COLO668 (cell line): ENCODE measurements at regions not wholly inside any gene's neighbourhood (a gene's known extent, or its start where the extent isn't known, plus 50 kb on each side); places are given as distances from the start of the nearest gene placed in this dataset.
A peak's percentile ranks its signal among the peaks of the same experiment; 100 is the strongest.

Experiments
- DNase-seq: peaks from one replicate; lab custom pipeline; 2025; ENCODE audit not compliant: unreplicated experiment; lab: John Stamatoyannopoulos, UW

DNA sequence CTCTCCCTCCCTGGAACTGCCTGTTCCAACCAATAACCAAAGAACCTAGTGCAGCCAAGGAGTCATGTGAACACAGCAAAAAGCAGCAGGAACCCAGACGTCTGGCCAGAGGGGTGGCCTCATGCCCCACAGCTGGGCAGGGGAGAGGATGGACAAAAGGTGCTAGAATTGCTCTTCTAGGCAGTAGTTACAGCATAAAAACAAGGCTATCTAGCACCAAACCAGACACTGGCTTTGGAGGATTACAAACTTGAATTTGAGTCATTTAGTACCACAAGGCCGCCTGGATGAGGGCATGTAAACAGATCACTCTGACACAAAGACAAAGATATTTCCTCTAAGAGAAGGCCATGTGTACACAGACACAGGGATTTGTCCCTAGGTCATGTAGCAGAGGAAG, 423.3 kb upstream of the MAF start:
- peak; percentile 11 for DNase-seq

GRCh38 chr16:80019395-80019794, 418.9 kb upstream of the MAF start:
- no peak for DNase-seq

GRCh38 chr16:80018466-80018865, 417.9 kb upstream of the MAF start:
- no peak for DNase-seq

DNA sequence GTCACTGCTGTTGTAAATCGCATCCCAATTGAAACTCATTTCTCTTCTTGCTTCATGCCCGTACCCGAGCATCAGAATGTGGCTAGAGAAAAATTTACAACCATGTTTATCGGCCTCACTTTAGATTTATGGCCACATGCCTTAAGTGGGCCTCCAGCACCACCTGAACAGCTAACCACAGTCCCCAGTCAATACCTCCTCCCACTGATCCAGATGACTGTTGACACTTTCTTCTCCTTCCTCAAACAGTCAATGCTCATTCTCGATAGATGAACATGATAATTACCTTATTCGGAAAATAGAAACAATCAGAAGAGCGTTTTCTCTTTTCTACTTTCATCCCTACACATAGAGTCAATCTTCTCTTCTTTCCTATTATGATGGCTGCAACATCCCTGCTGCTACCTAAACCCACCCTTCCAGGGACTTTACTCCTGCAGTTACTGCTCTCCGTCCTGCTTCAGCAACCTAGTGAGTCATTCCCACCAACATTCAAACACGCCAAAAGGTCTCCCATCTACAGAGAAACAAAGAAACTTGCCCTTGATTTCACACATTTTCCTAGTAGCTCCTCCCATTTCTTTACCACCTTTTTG, 416.3 kb upstream of the MAF start:
- DNase-seq, result no peak

- DNase-seq, result no peak
Measured at GRCh38 chr16:80015566-80015965, 415.0 kb upstream of the MAF start.

DNA sequence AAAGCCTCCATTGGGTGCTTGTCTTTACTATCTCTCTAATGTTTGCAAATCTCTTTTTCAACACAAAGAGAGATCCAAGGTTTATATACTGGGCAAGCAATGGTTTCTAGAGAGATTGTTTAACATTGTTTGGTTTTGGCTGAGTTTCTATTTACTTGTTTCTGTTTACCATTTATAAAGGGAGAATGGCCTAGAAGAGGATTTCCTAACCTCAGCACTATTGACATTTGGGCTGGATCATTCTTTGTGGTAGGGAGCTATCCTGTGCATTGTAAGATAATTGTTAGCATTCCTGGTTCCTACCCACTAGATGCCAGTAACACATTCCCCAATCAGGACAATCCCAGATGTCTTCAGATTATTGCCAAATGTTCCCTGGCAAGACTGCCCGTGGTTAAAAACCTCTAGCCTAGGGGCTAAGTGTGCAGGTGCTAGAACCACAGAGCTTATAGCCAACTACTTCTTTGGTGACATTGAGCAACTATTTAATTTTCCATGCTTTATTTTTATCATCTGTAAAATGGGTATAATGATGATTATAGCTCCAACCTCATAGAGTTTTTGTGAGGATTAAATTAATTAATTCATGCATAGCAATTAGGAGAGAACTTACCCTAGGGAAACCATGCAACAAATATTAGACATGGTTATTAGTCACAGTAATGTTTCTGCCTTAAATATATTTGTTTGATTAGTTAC, 413.9 kb upstream of the MAF start:
- peak; percentile 15 for DNase-seq

DNA sequence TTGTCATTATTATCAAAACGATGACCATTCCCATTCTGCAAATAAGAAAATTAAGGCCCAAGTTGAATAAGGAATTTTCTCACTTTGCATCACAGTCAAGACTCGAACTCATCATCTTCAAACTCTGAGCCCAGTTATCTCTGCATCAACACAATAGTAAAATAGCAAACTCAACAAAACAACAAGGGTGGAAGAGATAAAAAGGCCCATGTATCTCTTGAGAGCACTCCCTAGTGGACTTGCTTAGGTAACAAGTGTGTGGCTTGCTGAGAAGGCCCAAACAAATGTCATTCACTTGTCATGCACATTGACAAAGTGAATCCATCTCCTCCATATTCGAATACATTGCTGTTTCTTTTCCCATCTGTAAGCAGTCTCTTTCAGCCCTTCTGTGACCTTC, 412.0 kb upstream of the MAF start:
- DNase-seq, result no peak

GRCh38 chr16:80009971-80010659, 409.6 kb upstream of the MAF start:
- no peak for DNase-seq

DNA sequence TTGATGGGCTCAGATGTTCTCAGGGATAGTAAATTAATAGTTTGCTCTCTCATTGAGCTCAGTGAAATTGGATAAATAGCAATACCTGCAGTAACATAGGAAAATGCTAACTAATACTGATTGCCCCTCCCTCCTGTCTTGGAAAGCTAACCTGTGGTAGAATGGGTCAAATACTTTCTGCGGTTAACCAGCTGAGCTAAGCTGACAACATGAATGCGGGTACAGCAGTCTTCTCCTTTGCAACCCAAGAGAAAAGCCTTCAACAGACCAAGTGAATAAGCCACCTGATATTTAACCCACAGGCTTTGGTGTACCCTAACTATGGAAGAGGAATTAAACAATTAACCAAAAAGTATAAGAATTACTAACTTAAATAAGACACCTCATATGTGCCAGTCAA, 408.3 kb upstream of the MAF start:
- DNase-seq, result no peak

DNA sequence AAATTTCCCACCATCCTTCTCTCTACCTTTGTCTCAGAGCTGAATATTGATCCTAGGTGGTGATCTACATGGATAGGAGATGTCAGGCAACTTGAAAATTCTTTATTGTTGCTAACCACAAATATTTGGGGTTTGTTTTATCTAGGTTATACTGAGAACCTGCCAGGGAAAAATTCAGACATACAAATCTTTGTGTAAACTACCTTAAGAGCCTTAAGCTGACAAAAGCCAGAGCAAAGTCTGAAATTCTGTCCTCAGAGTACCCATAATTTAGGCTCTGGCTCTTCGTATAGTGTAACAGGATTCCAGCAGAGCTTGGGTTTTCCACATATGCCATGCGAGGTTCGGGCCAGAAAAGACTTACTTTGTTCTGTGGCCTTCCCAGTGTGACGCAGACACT, 406.7 kb upstream of the MAF start:
- no peak for DNase-seq

- peak; percentile 14 for DNase-seq
Measured at GRCh38 chr16:80006241-80007215, 406.0 kb upstream of the MAF start.

- no peak for DNase-seq
Measured at GRCh38 chr16:80004113-80004512, 403.6 kb upstream of the MAF start.

- no peak for DNase-seq
Measured at GRCh38 chr16:80002261-80002660, 401.7 kb upstream of the MAF start.

- no peak for DNase-seq
Measured at GRCh38 chr16:79998143-79998542, 397.6 kb upstream of the MAF start.

GRCh38 chr16:79997257-79997656, 396.7 kb upstream of the MAF start:
- DNase-seq, result peak; percentile 10

DNA sequence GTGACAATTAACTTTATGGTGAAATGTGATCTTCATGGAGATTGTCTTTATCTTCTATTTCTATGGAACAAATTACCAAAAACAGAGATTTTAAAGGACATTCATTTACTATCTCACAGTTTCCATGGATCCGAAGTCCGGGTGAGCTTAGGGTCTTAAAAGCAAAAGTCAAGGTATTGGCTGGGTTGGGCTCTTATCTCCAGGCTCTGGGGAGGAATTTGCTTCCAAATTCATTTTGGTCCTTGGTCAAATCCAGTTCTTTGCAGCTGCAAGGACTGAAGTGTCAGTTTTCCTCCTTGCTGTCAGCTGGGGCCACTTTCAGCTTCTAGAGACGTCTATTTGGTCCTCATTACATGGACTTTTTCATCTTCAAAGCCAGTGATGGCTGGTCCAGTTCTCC, 395.8 kb upstream of the MAF start:
- DNase-seq, result no peak

GRCh38 chr16:79995315-79995714, 394.8 kb upstream of the MAF start:
- no peak for DNase-seq

DNA sequence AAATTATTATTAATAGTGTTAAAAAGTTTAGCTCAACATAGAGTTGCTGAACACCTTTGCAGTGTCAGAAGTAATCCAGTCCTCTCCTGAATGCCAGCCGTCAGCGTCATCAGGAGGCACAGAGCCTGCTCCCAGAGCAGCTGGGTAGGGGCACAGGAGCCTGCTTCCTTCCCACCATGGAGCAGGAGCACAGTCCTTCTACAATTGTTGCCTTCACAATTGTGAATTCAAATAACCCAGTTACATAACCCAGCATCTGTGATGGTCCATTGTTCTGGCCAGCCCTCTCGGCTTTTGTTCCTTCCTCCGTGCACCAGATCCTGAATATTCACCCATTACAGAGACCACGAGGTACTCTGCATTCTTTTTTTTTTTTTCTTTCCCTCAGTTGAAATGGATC, 393.9 kb upstream of the MAF start:
- no peak for DNase-seq

GRCh38 chr16:79993629-79994209, 393.2 kb upstream of the MAF start:
- DNase-seq, result no peak

DNA sequence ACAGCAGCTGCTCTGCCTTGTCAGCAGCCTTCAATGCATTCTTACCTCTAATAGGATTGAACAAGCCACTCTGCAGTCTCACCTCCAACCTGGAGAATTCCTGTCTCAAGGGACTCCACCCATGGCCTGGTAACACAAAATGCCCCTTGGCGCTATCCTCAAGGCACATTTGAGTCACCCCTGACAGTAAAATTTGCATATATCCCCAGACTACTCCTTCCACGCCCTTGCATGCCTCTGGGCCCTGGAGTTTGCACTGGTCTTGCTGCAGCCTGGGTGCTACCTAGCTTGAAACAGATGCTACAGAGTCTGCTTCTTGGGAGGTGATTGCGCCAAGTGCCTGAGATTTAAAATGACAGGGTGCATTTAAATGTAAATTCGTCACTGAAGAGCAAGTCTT, 391.4 kb upstream of the MAF start:
- DNase-seq, result no peak

DNA sequence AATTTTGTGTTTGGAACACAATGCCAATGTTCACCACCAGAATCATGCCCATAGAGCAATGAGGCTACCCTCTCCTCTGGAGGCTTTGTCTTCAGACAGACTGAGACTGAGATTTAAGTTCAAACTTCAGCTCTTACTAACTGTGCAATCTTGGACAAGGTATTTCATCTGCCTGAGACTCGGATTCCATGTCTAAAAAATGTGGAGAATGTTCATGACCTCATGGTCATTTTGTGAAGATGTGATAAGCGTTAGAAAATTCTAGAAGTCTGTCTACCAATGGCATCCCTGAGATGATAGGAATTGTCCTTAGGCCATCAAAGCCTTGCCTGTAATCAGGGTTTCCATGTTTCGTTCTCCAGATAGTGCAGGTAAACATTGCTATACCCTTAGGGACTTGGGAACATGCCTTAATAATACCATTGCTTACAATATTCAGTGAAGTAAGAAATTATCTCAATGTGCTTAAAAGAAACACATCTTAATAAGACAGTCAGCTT, 388.2 kb upstream of the MAF start:
- no peak for DNase-seq
